HG02852 (cell line): ENCODE measurements at regions not wholly inside any gene's neighbourhood (a gene's known extent, or its start where the extent isn't known, plus 50 kb on each side); places are given as distances from the start of the nearest gene placed in this dataset.
"Not testable (repeated sequence)": the region's sequence is repeated elsewhere in the genome, so short reads cannot be mapped to it uniquely, and the experiment has no call there.

Source experiments
- ATAC-seq: cut with Tn5 transposase; IDR thresholded peaks from one replicate; pipeline ENCODE4 v1.9.1; 2021; ENCODE audit warnings: mild to moderate bottlenecking, moderate library complexity; ENCODE audit not compliant: unreplicated experiment

DNA sequence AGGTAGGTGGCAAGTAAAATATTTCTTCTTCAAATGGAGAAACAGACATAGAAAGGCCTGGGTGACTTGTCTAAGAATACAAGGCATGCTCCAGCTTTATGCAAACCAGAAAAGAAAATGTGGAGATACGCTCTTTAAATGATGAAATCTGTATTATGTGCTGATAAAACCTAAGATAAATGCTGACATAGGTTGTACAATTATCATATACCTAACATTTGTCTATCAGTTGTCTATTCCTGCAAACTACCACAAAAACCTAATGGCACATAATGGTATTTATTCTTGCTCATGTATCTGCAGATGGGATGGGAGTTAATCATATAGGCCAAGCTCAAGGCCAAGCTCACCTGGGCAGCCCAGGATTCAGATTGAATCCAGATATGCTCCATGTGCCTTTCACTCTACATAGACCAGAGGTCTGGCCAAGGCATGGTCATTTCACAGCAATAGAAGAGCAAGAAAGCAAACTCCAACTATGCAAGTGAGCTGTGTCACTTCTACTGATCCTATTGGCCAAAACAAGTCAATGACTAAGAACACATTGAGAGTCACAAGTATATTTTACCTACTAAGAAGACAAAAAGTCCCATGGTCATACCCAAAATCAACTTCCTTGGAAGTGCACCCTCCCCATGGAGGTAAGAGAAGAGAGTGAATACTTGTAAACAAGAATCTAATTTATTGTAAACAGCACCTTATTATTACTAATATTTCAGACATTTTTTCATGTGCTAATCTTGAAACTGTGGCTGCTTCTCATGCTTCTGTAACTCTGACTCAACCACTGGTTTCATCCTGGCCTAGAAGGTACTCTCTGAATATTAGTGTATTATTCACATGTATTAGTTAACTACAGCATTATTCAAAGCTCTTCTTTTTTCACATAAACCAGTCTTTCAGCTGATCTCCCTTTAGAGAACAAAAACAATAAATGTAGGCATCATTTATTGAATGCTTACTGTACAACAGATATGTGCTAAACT, 270.7 kb upstream of the SOX9 start:
- ATAC-seq, result peak; percentile 82

DNA sequence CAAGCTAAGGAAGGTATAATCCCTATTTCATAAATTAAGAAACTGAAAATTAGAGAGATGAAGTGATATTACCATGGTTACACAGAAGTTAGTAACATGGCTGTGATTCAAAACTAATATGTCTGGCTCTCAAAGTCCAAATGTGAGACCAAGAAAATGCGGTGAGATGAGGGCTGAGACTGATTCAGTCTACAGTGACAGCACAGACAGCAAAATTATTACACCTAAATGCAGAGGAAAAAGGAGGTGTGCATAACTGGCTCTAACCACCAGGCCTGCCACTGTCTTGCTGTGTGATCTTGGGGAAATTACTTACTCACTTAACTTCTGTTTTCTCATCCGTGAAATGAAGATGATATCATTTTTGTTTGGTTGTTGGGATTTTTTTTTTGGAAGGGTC, 270.0 kb upstream of the SOX9 start:
- ATAC-seq, result peak; percentile 61

DNA sequence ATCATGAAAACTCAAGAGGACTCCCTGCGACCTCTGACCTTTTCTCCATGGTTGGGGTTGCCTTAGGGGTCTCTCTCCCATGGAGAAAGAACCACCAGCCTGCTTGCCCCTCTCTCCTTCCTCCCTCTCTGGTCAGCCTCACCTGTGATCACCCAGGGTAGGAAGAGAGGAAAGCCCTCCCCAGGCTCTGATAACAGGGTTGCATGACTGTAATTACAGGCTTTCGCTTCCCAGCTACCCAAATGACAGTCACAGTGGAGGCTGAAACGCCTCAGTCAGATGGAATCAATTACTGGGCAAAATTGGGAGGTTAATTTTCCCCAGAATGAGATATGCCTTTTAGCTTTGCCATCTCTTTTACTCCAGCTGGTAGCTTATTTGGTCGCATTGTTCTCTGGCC, 265.8 kb upstream of the SOX9 start:
- no peak for ATAC-seq

DNA sequence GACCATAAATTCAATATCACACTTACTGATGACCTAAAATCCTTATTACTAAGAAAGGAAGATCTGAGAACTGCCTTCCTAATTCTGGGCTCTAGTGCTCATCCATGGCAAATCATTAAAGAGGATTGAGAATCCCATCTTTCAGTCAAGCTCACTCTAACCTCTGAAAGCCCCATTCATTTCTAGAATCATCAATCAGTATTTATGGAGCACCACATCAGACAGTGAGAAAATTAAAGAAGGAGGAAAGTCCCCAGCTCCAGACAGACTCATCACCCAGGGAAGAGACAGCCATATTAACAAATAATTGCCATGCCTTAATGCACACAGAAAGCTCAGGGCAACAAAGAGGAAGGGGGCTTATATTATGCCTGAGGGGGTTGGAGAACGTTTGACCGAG, 256.1 kb upstream of the SOX9 start:
- no peak for ATAC-seq

DNA sequence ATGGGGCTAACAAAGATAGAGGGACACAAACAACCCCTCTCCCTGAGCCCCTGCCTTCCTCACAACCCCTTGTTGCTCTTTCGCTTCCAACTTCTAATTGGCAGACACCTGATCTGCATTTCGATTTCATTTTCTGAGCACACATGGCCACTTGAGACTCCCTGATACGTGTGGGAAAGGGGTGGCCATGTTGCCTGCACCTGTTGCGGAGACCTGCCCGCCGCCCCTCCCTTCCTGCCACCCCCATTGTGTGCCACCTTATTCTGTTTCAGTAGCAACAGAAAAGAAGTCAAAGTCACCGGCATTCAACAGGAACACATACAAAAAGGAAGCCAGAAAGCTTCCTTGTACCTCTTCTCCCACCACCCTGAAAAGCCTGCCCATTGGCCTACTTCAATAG, 254.7 kb upstream of the SOX9 start:
- ATAC-seq, result no peak

DNA sequence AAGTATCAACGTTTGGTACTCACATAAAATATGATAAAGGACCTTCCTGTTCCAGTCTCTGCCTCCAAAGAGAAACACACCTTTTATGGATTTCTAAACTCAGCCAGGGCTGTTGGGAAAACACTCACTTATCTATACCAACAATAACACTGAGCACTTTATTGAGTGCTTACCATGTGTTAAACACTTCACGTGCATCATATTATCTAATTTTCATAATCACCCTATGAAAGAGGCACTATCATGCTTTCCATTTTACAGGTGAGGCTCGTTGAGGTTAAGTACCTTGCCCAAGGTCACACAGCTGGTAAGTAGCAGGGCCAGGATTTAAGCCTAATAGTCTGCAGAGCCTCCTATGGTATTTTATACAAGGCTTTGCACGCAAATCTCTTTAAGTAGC, 251.5 kb upstream of the SOX9 start:
- ATAC-seq, result no peak

DNA sequence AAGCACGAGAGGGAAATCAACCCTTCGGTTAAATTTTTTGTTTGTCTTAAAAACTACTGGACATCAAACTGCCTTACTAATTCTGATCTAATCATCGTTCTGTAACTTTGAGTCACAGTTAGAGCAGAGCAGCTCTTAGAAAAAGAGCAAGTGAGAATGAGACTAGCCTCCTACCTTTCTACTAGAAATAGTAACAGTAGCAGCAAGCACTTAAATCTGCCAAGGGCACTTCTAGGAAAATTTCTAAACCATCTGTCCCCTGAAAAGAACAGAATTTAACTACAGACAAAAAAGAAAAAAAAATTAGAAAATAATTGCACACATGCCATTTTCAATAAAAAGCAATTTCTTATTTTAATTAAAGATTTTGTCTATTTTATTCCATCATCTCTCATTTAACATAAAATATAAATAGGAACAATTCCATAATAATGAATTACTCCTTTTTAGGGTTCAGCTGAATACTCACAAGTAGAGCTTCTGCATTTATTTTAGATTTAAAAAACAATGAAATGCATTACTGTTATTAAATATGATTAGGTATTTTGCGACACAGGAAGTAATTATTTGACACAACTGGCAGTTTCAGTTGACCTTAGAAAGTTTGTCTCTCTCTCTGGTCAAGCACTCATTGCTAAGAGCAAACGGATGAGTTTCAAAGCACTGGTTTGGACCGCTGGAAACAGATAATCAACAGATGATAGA, 250.8 kb upstream of the SOX9 start:
- no peak for ATAC-seq

DNA sequence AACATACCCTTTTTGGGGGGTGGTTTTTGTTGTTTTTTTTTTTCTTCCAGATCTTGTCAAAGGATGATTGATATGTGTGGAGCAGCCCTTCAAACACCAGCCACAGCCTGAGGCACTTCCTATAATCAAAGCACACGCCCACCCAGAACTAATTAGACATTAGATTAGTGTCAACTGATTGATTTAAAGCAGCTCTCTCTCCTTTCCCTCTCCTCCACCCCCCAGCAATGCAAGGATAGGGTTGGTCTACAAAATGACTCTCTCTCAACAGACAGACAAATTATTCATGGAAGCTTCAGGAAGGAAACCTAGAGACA, 250.3 kb upstream of the SOX9 start:
- ATAC-seq, result no peak

DNA sequence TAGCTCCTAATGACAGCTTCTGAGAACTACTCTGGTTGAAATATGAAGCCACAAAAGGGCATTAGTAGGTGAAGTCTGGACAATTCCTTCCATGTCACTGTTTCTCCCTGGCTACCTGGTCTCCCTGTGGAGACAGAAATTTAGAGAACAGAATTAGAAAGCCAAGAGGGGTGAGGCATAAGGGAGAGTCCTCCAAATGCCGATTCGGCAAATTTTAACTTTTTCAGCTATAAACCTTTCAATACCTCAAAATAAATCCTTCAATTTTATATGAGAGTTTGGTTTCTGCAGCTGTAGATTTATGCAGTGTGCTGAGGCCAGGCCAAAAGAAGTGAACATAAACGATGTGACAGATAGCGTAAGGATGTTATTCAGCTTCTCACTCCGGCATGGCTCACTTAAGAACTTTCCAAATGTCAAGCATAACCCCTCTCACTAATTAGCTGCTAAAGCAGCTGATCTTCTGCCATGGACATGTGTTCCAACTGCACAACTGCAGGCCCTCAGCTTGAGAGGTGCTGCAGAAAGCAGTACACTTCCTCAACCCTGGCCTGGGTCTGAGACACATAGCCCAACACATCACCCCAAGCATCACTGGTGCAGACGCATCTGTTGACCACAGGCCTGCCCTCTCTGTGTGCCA, 247.9 kb upstream of the SOX9 start:
- no peak for ATAC-seq

DNA sequence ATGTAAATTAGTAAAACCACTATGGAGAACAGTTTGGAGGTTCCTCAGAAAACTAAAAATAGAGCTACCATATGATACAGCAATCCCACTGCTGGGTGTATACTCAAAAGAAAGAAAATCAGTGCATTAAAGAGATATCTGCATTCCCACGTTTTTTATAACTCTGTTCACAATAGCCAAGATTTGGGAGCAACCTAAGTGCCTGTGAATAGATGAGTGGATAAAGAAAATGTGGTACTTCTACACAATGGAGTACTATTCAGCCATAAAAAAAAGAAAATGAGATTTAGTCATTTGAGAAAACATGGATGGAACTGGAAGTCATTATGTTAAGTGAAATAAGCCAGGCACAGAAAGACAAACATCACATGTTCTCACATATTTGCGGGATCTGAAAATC, 246.0 kb upstream of the SOX9 start:
- ATAC-seq, result not testable (repeated sequence)

DNA sequence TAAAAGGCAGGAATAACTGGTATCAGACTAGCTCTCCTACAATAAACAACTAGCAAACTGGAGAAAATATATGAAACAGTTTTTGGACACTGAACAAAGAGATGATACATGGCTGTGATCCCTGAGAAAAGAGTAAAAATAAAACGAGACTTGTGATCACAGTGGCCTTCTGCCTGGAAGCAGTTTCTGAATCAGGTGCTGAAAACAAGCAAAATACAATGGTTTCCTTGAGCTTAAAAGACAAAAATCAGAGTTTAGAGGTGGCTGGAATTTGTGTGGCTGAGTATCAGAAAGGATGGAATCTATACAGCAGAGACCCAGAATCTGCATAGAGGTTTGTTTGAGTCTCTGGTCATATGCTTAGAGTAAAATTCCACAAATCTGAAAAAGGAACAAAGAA, 242.5 kb upstream of the SOX9 start:
- ATAC-seq, result no peak

DNA sequence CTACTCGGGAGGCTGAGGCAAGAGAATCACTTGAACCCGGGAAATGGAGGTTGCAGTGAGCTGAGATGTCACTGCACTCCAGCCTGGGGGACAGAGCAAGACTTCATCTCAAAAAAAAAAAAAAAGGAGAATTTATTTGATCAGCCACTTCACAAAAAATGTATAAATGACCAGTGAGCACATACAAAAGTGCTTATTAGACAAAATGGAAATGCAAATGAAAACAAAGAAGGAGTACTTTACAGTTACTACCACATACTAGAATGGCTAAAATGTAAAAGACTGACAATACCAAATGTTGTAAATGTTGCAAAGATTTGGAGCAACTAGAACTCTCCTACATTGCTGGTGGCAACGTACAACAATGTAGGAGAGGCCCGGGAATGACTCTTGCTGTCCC, 241.8 kb upstream of the SOX9 start:
- ATAC-seq, result no peak

DNA sequence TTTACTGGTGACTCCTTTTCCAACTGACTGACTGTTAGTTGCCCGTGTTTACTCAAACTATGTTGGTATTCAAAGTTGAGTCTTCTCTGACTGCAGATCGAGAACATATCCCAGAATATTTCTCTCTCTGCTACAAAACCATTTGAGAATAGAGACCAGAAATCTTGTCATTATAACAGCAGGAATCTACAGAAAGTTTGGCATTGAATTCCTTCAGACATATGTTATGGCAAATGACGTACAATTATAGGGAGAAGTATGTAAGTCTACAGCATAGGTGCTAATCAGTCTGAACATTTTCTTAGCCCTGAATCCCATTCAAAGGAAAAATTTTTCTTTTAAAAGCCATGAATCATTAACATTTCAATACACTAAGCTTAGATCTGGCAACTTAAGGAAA, 239.8 kb upstream of the SOX9 start:
- ATAC-seq, result no peak

DNA sequence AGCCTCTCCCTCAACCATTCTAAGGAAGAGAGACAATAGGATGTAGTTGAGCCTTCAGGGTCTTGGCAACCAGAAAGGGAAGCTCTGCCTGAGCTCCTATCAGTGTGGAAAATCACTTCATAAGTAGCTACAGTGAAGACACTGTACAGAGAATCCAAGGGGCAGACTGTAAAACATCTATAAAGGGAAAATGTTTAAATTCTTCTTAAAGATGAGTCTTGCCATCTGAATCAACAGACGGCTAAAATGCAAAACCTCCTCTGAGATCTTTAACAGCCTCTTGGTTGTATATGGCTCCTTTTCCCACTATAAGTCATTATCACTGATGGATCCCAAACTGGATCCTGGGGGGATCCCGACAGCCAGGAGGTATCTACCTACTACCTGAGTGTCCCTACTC, 239.2 kb upstream of the SOX9 start:
- ATAC-seq, result no peak

DNA sequence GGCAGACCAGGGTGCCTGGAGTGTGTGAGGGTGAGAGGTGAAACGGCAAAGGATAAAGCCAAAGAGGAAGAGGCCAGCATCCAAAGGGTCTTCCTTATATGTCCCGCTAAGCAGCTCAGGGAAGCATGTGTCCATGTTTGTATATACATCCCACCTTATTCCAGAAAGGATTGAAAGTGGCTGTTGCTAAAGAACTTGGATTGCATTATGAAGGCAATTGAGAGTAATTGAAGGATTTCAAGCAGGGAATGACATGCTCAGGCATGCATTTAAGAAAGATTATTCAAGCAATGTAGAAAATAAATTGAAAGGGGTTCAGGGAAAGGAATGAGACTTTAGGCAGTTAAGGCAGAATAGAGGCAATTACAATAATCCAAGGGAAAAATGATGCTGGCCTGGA, 237.6 kb upstream of the SOX9 start:
- no peak for ATAC-seq

DNA sequence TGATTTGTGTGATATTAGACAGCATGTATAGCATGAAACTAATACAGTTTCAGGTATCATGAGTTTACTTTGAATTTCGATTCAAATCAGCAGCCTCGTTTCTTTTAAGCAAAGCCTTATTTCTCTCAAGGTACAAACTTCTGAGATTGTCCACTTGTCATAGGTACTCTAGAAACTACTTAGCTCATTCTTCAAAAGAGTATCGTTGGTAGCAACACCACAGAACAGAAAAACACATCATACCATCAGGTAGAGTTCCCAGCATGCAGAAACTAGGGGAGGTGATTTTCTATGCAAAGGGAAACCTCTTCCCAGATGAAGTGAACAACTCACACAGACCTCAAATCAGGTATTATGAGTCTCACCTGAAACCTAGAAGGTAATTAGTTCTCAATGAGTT, 237.0 kb upstream of the SOX9 start:
- ATAC-seq, result no peak

DNA sequence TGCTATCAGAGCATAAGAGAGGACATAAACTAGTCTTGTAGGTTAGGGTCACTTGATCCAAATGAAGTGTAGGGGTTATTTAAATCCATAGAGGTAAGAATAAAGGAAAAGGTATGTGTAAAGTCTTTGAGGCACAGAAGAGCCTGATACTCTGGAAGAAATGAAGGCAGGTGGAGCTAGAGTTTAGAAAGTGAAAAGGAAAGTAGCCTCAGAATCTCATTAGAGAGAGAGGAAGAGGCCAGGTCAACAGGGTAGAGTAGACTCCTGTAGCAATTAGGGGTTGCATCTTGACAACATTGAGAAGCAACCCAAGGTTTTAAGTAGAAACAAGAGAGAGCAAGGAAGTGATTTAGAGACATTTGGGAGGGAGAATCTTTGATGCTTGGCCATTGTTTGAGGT, 235.2 kb upstream of the SOX9 start:
- no peak for ATAC-seq

DNA sequence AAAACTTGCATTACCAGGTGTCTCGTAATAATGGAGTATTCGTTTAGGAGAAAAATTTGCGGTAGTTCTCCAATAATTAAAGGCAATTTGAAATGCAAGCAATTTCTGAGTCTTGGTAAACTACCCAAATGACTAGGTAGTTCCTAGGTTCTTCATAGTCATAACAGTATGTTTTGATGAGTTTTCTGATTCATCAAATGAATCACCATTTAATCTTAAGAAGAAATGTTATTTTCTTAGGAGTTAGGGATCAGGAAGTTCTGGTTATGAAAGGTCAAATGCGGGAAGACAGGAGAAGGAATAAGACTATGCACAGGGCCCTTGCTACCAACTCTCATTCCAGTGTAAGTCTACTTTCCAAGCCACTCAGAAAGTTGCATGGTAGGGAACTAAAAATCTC, 221.5 kb upstream of the SOX9 start:
- no peak for ATAC-seq

DNA sequence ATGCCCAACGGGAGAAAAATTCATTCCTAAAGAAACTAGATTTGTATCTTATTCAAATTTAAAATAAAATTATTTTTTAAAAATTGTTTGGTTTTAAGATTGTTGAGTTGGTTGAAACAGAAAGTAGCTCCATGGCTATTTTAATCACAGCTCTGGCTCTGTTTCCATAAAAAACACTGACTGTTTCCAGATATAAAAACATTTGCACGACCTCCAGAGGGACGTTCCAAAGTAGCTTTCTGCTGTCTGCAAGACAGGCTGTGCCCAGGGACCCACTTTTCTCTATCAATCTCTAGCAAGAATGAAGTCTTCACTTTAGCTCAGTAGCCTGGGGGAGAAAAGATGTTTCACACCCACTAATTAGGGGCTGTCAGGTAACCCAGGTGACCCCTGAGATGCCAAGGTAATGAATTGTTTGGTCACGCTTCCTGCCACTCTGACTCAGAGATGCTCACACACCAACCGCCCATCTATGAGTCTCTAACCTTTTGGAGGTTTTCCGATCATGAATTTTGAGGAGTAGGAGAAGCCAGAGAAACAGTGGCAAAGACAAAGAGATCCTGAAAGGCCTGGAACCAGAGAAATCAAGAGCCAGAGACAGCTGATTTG, 220.1 kb upstream of the SOX9 start:
- no peak for ATAC-seq

DNA sequence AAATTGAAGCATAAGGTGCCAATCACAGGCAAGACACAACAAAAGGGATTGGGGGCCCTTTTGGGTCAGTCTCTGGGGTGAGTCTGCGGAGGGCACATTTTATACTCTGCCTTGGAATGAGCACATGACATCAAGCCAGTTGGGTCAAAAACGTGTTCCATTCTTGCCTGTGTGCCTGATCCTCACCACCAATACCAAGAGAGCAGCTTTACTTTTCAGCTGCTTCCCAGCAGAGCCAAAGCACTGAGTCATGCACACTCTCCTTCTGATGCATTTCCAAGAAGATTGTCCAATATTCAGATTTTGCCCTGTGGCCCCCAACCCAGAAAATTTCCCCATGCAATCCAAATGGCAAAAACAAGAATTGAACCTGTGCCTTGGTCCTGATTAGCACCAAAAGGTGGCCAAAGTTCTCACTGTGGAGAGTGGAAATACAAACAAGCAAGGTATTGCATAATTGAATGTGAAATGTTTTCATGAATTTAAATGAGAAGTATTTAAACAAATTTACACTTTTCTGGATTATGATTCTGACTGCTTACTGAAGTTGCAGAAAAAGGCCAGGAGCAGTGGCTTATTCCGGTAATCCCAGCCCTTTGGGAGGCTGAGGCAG, 217.8 kb upstream of the SOX9 start:
- ATAC-seq, result no peak

DNA sequence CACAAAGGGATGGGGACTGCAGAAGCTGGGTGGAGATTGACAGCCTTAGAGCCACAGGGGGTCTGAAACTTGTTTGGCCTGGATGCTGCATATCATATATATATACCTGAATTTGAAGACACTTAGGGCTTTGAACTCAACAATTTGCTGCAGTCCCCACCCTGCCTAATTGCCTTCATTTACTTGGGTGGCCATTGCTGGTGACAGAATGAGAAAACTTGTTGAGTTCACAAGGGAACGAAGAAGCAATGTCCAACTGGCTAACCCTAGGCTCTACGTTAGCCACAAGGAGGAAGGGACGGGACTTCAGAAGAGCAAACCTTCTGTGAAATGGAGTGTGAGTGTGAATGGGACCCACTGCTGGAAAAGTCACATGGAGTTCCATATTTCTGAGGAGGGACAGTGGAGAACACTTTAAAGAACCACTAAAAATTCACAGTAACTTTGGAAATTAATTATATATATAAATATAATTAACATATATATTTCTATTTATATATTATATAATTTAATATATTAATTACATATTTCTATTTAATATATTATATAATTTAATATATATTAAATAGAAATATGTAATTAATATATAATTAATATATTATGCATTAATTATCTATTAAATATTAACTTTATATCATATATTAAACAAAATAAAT, 215.3 kb upstream of the SOX9 start:
- no peak for ATAC-seq
